ENCODE measurements at regions not wholly inside any gene's neighbourhood (a gene's known extent, or its start where the extent isn't known, plus 50 kb on each side); places are given as distances from the start of the nearest gene placed in this dataset.

DNA sequence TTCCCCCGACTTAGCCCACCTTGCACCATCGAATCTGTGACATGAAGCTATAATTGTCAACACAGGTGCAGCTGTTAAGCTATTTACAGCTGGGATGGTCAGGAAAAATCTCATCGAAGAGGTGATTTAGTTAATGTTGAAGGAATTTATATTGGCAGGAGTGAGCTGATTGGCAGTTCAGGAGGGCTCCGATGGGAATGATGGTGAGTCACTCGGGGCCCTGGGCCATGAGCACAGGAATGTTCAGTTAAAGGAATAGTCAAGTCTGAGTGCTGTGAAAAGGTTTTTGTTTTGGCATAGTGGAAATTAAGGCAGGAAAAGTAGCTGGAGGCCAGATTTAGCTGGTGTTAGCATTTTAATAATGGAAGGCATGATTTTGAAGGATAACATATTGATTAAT is 95.7 kb downstream of the OXSM start:
- no peaks in the 10 kb centered on the region for H3K9me3 Mint-ChIP-seq
- H3K4me3 Mint-ChIP-seq, result no peak overlapping the region
- no peak overlapping the region for H3K27ac Mint-ChIP-seq
- no peak for DNase-seq (ENCODE audit: extremely low spot score, unreplicated experiment)
- no peaks in the 10 kb centered on the region for H3K27me3 Mint-ChIP-seq
- TF ChIP-seq CTCF (conservative IDR thresholded peaks at IDR 0.05), result no peak
- H3K36me3 Mint-ChIP-seq, result no peaks in the 10 kb centered on the region
- H3K4me1 Mint-ChIP-seq (ENCODE audit: unreplicated experiment), result no peaks in the 10 kb centered on the region

DNA sequence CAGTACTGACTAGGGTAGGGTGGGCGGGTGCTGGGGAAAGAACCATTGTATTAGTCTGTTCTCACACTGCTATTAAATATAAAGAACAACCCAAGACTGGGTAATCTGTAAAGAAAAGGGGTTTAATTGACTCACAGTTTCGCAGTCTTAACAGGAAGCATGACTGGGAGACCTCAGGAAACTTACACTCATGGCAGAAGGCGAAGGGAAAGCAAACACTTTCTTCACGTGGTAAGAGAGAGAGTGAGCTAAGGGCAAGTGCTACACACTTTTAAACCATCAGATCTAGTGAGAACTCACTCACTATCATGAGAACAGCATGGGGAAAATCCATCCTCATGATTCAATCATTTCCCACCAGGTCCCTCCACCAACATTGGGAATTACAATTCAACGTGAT is 98.0 kb downstream of the OXSM start:
- DNase-seq (ENCODE audit: extremely low spot score, unreplicated experiment), result no peak
- Mint-ChIP-seq H3K4me3 (no peak overlapping the region), H3K27ac (no peak overlapping the region), H3K27me3 (no peaks in the 10 kb centered on the region), H3K4me1 (ENCODE audit: unreplicated experiment) (no peaks in the 10 kb centered on the region), H3K9me3 (no peaks in the 10 kb centered on the region), H3K36me3 (no peaks in the 10 kb centered on the region)
- TF ChIP-seq CTCF (conservative IDR thresholded peaks at IDR 0.05), result no peak

DNA sequence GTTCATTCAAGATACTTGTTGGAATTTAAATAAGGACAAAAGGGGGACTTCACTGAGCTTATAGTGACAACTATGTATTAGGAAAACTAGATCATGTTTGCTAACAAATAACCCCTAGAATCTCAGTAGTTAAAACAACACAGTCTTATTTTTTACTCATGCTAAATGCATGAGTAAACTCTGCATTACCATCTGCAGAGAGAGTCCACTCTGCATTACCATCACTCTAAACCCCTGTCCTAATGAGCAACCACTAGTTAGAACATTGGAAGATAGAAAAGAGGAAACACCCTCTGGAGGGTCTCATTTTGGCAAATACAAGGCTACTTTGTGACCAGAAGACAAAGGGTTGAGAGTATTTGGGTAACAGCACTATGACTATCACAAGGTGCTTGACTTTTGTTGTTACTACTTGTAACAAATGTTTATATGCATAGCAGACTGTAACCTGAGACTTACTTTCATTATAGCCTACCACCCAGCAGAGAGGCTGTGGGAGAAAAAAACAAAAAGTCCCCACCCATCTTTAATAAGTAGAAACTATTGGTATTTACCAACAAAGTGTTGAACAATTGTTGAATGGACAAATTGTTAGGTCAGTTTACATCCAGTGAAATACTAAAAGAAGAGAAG is 99.1 kb downstream of the OXSM start:
- DNase-seq (ENCODE audit: extremely low spot score, unreplicated experiment), result no peak
- Mint-ChIP-seq H3K4me3 (no peak overlapping the region), H3K9me3 (no peaks in the 10 kb centered on the region), H3K27me3 (no peaks in the 10 kb centered on the region), H3K27ac (no peak overlapping the region), H3K4me1 (ENCODE audit: unreplicated experiment) (no peaks in the 10 kb centered on the region), H3K36me3 (no peaks in the 10 kb centered on the region)
- TF ChIP-seq CTCF (conservative IDR thresholded peaks at IDR 0.05), result no peak

GRCh38 chr3:25889525-25889917 is 99.6 kb downstream of the OXSM start:
- Mint-ChIP-seq H3K4me1 (ENCODE audit: unreplicated experiment) (no peaks in the 10 kb centered on the region), H3K36me3 (no peaks in the 10 kb centered on the region), H3K4me3 (no peak overlapping the region), H3K27me3 (no peaks in the 10 kb centered on the region), H3K27ac (no peak overlapping the region), H3K9me3 (no peaks in the 10 kb centered on the region)
- no peak for DNase-seq (ENCODE audit: extremely low spot score, unreplicated experiment)
- no peak for TF ChIP-seq CTCF (conservative IDR thresholded peaks at IDR 0.05)

DNA sequence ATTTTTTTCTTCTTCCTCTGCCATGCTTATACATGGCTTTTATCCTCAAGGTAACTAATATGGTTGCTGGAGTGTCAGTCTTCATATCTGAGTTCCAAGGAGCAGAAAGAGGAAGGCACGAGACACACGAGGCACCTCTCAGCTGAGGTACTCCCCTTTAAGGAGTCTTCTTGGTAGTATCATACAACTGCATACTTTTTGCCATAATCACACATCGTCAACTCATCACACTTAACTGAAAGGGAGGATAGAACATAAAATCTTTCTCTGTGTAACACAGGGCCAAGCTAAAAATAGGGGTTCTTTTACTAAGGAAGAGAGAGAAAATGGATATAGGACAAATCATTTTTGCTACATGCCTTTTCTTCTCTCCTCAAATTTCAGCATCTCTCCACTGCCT is 104.2 kb downstream of the OXSM start:
- Mint-ChIP-seq H3K4me1 (ENCODE audit: unreplicated experiment) (no peaks in the 10 kb centered on the region), H3K27ac (no peak overlapping the region), H3K36me3 (no peaks in the 10 kb centered on the region), H3K9me3 (no peaks in the 10 kb centered on the region), H3K4me3 (no peak overlapping the region), H3K27me3 (no peaks in the 10 kb centered on the region)
- TF ChIP-seq CTCF (conservative IDR thresholded peaks at IDR 0.05), result no peak
- no peak for DNase-seq (ENCODE audit: extremely low spot score, unreplicated experiment)

- no peak for DNase-seq (ENCODE audit: extremely low spot score, unreplicated experiment)
- no peaks in the 10 kb centered on the region for H3K27me3 Mint-ChIP-seq
- no peaks in the 10 kb centered on the region for H3K36me3 Mint-ChIP-seq
- no peak overlapping the region for H3K4me3 Mint-ChIP-seq
- no peaks in the 10 kb centered on the region for H3K4me1 Mint-ChIP-seq (ENCODE audit: unreplicated experiment)
- H3K27ac Mint-ChIP-seq, result no peak overlapping the region
- no peak for TF ChIP-seq CTCF (conservative IDR thresholded peaks at IDR 0.05)
- H3K9me3 Mint-ChIP-seq, result no peaks in the 10 kb centered on the region
These were observed 105.1 kb downstream of the OXSM start for GRCh38 chr3:25895031-25895430.

Measured in type B pancreatic cell (in vitro differentiated cells).